Upper lobe of left lung (tissue), 4 donors: ENCODE measurements at regions not wholly inside any gene's neighbourhood (a gene's known extent, or its start where the extent isn't known, plus 50 kb on each side); places are given as distances from the start of the nearest gene placed in this dataset.

ENCODE experiments used
- CTCF ChIP-seq, 6 experiments: fragments of 450-650 bp in 4 of 6; fragments of 200-600 bp in 2 of 6; sonication (generic) in 2 of 6; IDR thresholded peaks; one replicate each; pipeline ENCODE4 v1.5.1; 2016 to 2019; ENCODE audit warnings: antibody characterized with exemption in 6 of 6
- POLR2A ChIP-seq, 4 donors: fragments of 450-650 bp; IDR thresholded peaks; one replicate each; pipeline ENCODE4 v1.5.1; 2016 to 2017; ENCODE audit warnings: antibody characterized with exemption in 4 of 4, mild to moderate bottlenecking in 2 of 4

- TF ChIP-seq CTCF (IDR thresholded peaks at IDR 0.05) (no peak), POLR2A (IDR thresholded peaks at IDR 0.05) (no peak)
Observed at GRCh38 chr9:26373616-26374015, 519.0 kb downstream of the CAAP1 start.
